Hepatocyte (in vitro differentiated cells): ENCODE measurements at regions not wholly inside any gene's neighbourhood (a gene's known extent, or its start where the extent isn't known, plus 50 kb on each side); places are given as distances from the start of the nearest gene placed in this dataset.

Experiments used
- CTCF ChIP-seq: fragments of 200-600 bp; sonication (generic); IDR thresholded peaks from 2 replicates; pipeline ENCODE4 v1.5.1; 2016; ENCODE audit warnings: antibody characterized with exemption, mild to moderate bottlenecking; ENCODE audit not compliant: poor library complexity
- EZH2 ChIP-seq: fragments of 200-600 bp; sonication (generic); IDR thresholded peaks from 2 replicates; pipeline ENCODE4 v1.6.1; 2016; ENCODE audit warnings: antibody characterized with exemption, mild to moderate bottlenecking, borderline replicate concordance
- EZH2phosphoT487 ChIP-seq: fragments of 200-600 bp; sonication (generic); IDR thresholded peaks from one replicate; pipeline ENCODE4 v1.6.1; 2018; ENCODE audit warnings: antibody characterized with exemption, mild to moderate bottlenecking, low read depth, moderate library complexity; ENCODE audit not compliant: unreplicated experiment, severe bottlenecking

- TF ChIP-seq CTCF: no peak
- no peak for TF ChIP-seq EZH2
- TF ChIP-seq EZH2phosphoT487: no peak
These were observed 179.7 kb downstream of the MREG start for GRCh38 chr2:215833531-215834162.
